A204.1 (cell line): ENCODE measurements at regions not wholly inside any gene's neighbourhood (a gene's known extent, or its start where the extent isn't known, plus 50 kb on each side); places are given as distances from the start of the nearest gene placed in this dataset.
"Not testable (repeated sequence)": the region's sequence is repeated elsewhere in the genome, so short reads cannot be mapped to it uniquely, and the experiment has no call there.

ENCODE experiments used
- FAIRE-seq: peaks from 2 replicates; lab custom pipeline; 2012; peaks lifted over from hg19 to GRCh38; lab: Jason Lieb, UNC

DNA sequence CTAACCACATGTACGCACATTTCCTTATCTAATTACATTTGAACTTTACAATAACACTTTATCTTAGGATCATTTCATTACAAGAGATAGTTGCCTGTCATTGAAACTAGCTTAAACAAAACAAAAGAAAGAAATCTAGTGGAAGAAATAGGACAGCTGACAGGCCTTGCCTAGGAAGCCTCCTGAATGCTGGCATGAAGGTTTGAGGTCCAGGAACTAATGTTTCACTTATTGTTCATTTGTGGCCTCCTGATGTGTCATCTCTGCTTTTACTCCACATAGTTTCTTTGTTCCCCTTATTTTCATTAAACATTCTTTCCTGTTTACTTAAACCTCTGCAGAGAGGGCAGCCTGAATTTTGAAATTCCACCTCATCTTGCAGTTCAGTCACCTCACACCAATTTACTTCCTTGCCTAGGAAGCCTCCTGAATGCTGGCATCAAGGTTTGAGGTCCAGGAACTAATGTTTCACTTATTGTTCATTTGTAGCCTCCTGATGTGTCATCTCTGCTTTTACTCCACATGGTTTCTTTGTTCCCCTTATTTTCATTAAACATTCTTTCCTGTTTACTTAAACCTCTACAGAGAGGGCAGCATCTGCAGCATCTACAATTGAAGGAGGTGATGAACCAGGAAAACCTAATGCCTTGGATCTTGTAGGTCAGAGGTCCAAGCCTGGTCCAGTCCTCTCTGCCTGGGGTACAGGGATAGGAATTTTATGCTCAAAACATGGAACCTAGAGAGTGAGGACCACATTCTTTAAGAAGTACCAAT is 319.2 kb downstream of the SPATA31A1 start:
- FAIRE-seq, result not testable (repeated sequence)

DNA sequence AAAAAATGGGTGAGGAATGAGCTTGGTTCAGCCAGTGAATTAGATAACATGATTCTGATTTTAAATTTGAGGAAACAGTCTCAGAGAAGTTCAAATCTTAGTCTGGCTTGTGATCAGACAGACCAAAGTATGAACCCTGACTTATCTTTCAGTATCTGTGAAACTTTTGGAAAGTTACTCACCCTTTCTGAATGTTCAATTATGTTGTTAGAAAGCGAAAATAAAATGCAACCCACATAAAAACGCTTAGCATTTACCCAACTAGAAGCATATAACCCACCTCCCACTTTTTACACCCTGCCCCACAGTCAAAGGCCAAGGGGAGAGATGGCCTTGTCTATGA is 319.7 kb downstream of the SPATA31A1 start:
- FAIRE-seq, result not testable (repeated sequence)

- FAIRE-seq, result not testable (repeated sequence)
Measured at GRCh38 chr9:39678534-39679263, 323.2 kb downstream of the SPATA31A1 start.

DNA sequence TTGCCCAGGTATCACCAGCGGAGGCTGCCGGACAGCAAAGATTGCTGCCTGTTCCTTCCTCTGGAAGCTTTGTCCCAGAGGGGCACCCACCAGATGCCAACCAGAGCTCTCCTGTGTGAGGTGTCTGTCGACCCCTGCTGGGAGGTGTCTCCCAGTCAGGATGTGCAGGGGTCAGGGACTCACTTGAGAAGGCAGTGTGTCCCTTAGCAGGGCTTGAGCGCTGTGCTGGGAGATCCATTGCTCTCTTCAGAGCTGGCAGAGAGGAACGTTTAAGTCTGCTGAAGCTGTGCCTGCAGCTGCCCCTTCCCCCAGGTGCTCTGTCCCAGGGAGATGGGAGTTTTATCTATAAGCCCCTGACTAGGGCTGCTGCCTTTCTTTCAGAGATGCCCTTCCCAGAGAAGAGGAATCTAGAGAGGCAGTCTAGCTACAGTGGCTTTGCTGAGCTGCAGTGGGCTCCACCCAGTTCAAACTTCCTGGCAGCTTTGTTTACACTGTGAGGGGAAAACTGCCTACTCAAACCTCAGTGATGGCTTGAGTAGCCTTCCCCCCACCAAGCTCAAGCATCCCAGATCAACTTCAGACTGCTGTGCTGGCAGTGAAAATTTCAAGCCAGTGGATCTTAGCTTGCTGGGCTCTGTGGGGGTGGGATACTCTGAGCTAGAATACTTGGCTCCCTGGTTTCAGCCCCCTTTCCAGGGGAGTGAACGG is 325.4 kb downstream of the SPATA31A1 start:
- not testable (repeated sequence) for FAIRE-seq

GRCh38 chr9:39728862-39729261 is 373.4 kb downstream of the SPATA31A1 start:
- FAIRE-seq, result not testable (repeated sequence)

- FAIRE-seq, result not testable (repeated sequence)
Measured at GRCh38 chr9:39744898-39745297, 389.4 kb downstream of the SPATA31A1 start.

GRCh38 chr9:39775570-39775969 is 420.1 kb downstream of the SPATA31A1 start:
- FAIRE-seq, result not testable (repeated sequence)

GRCh38 chr9:39791356-39791755 is 435.9 kb downstream of the SPATA31A1 start:
- FAIRE-seq, result peak; percentile 14

GRCh38 chr9:39797935-39798334 is 442.5 kb downstream of the SPATA31A1 start:
- FAIRE-seq, result not testable (repeated sequence)

DNA sequence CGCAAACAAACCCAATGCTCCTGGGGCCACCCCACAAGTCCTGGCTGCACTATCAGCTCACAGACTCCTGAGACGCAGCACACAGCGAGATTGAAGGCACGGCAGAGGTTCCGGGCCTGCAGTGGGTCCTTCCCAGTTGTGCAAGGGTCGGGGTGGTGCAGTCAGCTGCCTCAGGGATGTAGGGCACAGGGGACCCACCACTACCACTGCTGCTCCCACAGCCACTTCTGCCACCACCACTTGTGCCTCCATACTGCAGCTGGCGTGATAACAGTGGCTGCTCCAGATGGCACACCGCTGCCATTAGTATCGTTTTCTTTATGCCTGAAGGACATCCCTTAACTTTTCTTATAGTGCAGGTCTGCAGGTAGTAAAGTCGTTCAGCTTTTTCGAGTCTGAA is 443.8 kb downstream of the SPATA31A1 start:
- FAIRE-seq, result not testable (repeated sequence)

GRCh38 chr9:39802561-39802960 is 447.1 kb downstream of the SPATA31A1 start:
- not testable (repeated sequence) for FAIRE-seq

GRCh38 chr9:39809401-39810226 is 454.1 kb downstream of the SPATA31A1 start:
- not testable (repeated sequence) for FAIRE-seq

GRCh38 chr9:39810401-39810800 is 454.9 kb downstream of the SPATA31A1 start:
- not testable (repeated sequence) for FAIRE-seq

GRCh38 chr9:39811615-39812014 is 456.1 kb downstream of the SPATA31A1 start:
- FAIRE-seq, result not testable (repeated sequence)

GRCh38 chr9:39828457-39828856 is 473.0 kb downstream of the SPATA31A1 start:
- not testable (repeated sequence) for FAIRE-seq
